ENCODE measurements at regions not wholly inside any gene's neighbourhood (a gene's known extent, or its start where the extent isn't known, plus 50 kb on each side); places are given as distances from the start of the nearest gene placed in this dataset.
"Not testable (repeated sequence)": the region's sequence is repeated elsewhere in the genome, so short reads cannot be mapped to it uniquely, and the experiment has no call there.

GRCh38 chr7:32670110-32671025 lies 175.1 kb downstream of the AVL9 start:
- no peak overlapping the region for H3K4me3 ChIP-seq (ENCODE audit: low read depth in 1 of 2, low read length in 2 of 2)
- H3K4me1 ChIP-seq (ENCODE audit: control insufficient read depth in 2 of 2, insufficient read depth in 2 of 2, low read length in 1 of 2) = no peaks in the 10 kb centered on the region
- no peaks in the 10 kb centered on the region for H3K36me3 ChIP-seq (ENCODE audit: control insufficient read depth in 2 of 2, insufficient read depth in 2 of 2, low read length in 1 of 2)
- no peaks in the 10 kb centered on the region for H3K27me3 ChIP-seq (ENCODE audit: control insufficient read depth in 1 of 2, insufficient read depth in 2 of 2, low read length in 2 of 2)
- H3K27ac ChIP-seq (ENCODE audit: low read depth in 2 of 2, low read length in 1 of 2) = no peak overlapping the region
- no peaks in the 10 kb centered on the region for H3K9me3 ChIP-seq (ENCODE audit: control insufficient read depth in 2 of 2, insufficient read depth in 1 of 2, low read depth in 1 of 2, low read length in 1 of 2)
- 87 to 92% methylated on average over 10 of the region's 10 CpGs for WGBS, 2 donors

GRCh38 chr7:32669173-32669870 lies 174.0 kb downstream of the AVL9 start:
- H3K36me3 ChIP-seq (ENCODE audit: control insufficient read depth in 2 of 2, insufficient read depth in 2 of 2, low read length in 1 of 2); H3K9me3 ChIP-seq (ENCODE audit: control insufficient read depth in 2 of 2, insufficient read depth in 1 of 2, low read depth in 1 of 2, low read length in 1 of 2); H3K4me3 ChIP-seq (ENCODE audit: low read depth in 1 of 2, low read length in 2 of 2); H3K27ac ChIP-seq (ENCODE audit: low read depth in 2 of 2, low read length in 1 of 2); H3K4me1 ChIP-seq (ENCODE audit: control insufficient read depth in 2 of 2, insufficient read depth in 2 of 2, low read length in 1 of 2); H3K27me3 ChIP-seq (ENCODE audit: control insufficient read depth in 1 of 2, insufficient read depth in 2 of 2, low read length in 2 of 2): not testable (repeated sequence)
- WGBS, 2 donors = 48 to 51% methylated on average over 3 of the region's 3 CpGs

DNA sequence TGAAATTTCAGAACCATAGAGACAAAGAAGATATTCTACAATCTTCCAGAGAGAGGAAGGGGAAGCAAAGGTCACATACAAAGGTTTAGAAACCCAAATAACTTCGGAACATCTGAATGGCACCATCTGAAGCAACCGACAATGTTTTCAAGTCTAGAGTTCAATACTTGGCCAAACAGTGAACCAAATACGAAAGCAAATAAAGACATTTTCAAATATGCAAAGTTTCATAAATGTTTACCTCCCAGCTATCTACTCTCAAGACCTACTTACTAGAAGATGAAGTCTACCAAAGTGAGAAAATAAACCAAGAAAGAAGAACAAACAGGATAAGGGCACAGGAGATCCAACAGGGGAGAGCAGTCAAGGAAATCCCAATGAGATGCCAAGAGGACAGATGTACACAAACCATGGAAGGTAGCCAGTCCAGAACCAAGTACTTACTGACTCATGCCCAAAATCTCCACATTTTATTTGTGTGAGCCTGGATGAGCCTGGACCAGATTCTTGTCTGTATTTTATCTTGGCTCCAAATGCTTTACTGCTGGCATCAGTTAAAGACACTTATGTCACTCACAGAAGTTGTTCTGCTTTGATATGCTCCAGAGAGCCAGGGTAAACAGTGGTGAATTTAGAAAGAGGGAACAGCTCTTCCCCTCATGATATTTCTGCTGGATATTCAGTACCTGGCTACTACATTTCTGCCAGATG lies 173.3 kb downstream of the AVL9 start:
- H3K36me3 ChIP-seq (ENCODE audit: control insufficient read depth in 2 of 2, insufficient read depth in 2 of 2, low read length in 1 of 2); H3K4me3 ChIP-seq (ENCODE audit: low read depth in 1 of 2, low read length in 2 of 2); H3K4me1 ChIP-seq (ENCODE audit: control insufficient read depth in 2 of 2, insufficient read depth in 2 of 2, low read length in 1 of 2); H3K27me3 ChIP-seq (ENCODE audit: control insufficient read depth in 1 of 2, insufficient read depth in 2 of 2, low read length in 2 of 2); H3K27ac ChIP-seq (ENCODE audit: low read depth in 2 of 2, low read length in 1 of 2); H3K9me3 ChIP-seq (ENCODE audit: control insufficient read depth in 2 of 2, insufficient read depth in 1 of 2, low read depth in 1 of 2, low read length in 1 of 2): not testable (repeated sequence)
- WGBS, 2 donors = 87 to 94% methylated on average over 3 of the region's 3 CpGs

DNA sequence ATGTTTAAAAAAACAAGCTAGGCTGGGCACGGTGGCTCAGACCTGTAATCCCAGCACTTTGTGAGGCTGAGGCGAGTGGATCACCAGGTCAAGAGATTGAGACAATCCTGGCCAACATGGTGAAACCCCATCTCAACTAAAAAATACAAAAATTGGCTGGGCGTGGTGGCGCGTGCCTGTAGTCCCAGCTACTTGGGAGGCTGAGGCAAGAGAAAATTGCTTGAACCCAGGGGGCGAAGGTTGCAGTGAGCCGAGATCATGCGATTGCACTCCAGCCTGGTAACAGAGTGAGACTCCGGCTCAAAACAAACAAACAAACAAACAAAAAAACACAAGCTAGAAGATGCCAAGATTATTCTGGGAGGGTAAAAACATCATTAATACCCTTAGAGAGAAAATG lies 172.3 kb downstream of the AVL9 start:
- not testable (repeated sequence) for H3K4me1 ChIP-seq (ENCODE audit: control insufficient read depth in 2 of 2, insufficient read depth in 2 of 2, low read length in 1 of 2); H3K27me3 ChIP-seq (ENCODE audit: control insufficient read depth in 1 of 2, insufficient read depth in 2 of 2, low read length in 2 of 2); H3K27ac ChIP-seq (ENCODE audit: low read depth in 2 of 2, low read length in 1 of 2); H3K36me3 ChIP-seq (ENCODE audit: control insufficient read depth in 2 of 2, insufficient read depth in 2 of 2, low read length in 1 of 2); H3K9me3 ChIP-seq (ENCODE audit: control insufficient read depth in 2 of 2, insufficient read depth in 1 of 2, low read depth in 1 of 2, low read length in 1 of 2); H3K4me3 ChIP-seq (ENCODE audit: low read depth in 1 of 2, low read length in 2 of 2)
- WGBS, 2 donors = 97% methylated on average over 9 of the region's 9 CpGs

- WGBS, 2 donors = 82 to 93% methylated on average over 4 to 5 of the region's 5 CpGs
- H3K27me3 ChIP-seq (ENCODE audit: control insufficient read depth in 1 of 2, insufficient read depth in 2 of 2, low read length in 2 of 2); H3K36me3 ChIP-seq (ENCODE audit: control insufficient read depth in 2 of 2, insufficient read depth in 2 of 2, low read length in 1 of 2): not testable (repeated sequence)
Observed at GRCh38 chr7:32663805-32664211, 168.5 kb downstream of the AVL9 start.

GRCh38 chr7:32662509-32662908 lies 167.2 kb downstream of the AVL9 start:
- not testable (repeated sequence) for H3K36me3 ChIP-seq (ENCODE audit: control insufficient read depth in 2 of 2, insufficient read depth in 2 of 2, low read length in 1 of 2); H3K4me1 ChIP-seq (ENCODE audit: control insufficient read depth in 2 of 2, insufficient read depth in 2 of 2, low read length in 1 of 2); H3K27me3 ChIP-seq (ENCODE audit: control insufficient read depth in 1 of 2, insufficient read depth in 2 of 2, low read length in 2 of 2); H3K4me3 ChIP-seq (ENCODE audit: low read depth in 1 of 2, low read length in 2 of 2); H3K9me3 ChIP-seq (ENCODE audit: control insufficient read depth in 2 of 2, insufficient read depth in 1 of 2, low read depth in 1 of 2, low read length in 1 of 2); H3K27ac ChIP-seq (ENCODE audit: low read depth in 2 of 2, low read length in 1 of 2)
- WGBS, 2 donors = 73 to 84% methylated on average over 3 to 4 of the region's 4 CpGs

More at GRCh38 chr7:32663805-32664211, 168.5 kb downstream of the AVL9 start:
- H3K4me1 ChIP-seq (ENCODE audit: control insufficient read depth in 2 of 2, insufficient read depth in 2 of 2, low read length in 1 of 2); H3K27ac ChIP-seq (ENCODE audit: low read depth in 2 of 2, low read length in 1 of 2); H3K4me3 ChIP-seq (ENCODE audit: low read depth in 1 of 2, low read length in 2 of 2); H3K9me3 ChIP-seq (ENCODE audit: control insufficient read depth in 2 of 2, insufficient read depth in 1 of 2, low read depth in 1 of 2, low read length in 1 of 2): not testable (repeated sequence)

- H3K27me3 ChIP-seq (ENCODE audit: control insufficient read depth in 1 of 2, insufficient read depth in 2 of 2, low read length in 2 of 2) = no peaks in the 10 kb centered on the region
- H3K4me1 ChIP-seq (ENCODE audit: control insufficient read depth in 2 of 2, insufficient read depth in 2 of 2, low read length in 1 of 2) = no peaks in the 10 kb centered on the region
- 90 to 98% methylated on average over 1 of the region's 1 CpG for WGBS, 2 donors
- no peaks in the 10 kb centered on the region for H3K9me3 ChIP-seq (ENCODE audit: control insufficient read depth in 2 of 2, insufficient read depth in 1 of 2, low read depth in 1 of 2, low read length in 1 of 2)
- no peaks in the 10 kb centered on the region for H3K36me3 ChIP-seq (ENCODE audit: control insufficient read depth in 2 of 2, insufficient read depth in 2 of 2, low read length in 1 of 2)
- H3K27ac ChIP-seq (ENCODE audit: low read depth in 2 of 2, low read length in 1 of 2) = no peak overlapping the region
- no peak overlapping the region for H3K4me3 ChIP-seq (ENCODE audit: low read depth in 1 of 2, low read length in 2 of 2)
Observed at GRCh38 chr7:32661929-32662328, 166.6 kb downstream of the AVL9 start.

- Histone ChIP-seq H3K9me3 (ENCODE audit: control insufficient read depth in 2 of 2, insufficient read depth in 1 of 2, low read depth in 1 of 2, low read length in 1 of 2) (no peaks in the 10 kb centered on the region), H3K4me1 (ENCODE audit: control insufficient read depth in 2 of 2, insufficient read depth in 2 of 2, low read length in 1 of 2) (no peaks in the 10 kb centered on the region), H3K27me3 (ENCODE audit: control insufficient read depth in 1 of 2, insufficient read depth in 2 of 2, low read length in 2 of 2) (no peaks in the 10 kb centered on the region), H3K36me3 (ENCODE audit: control insufficient read depth in 2 of 2, insufficient read depth in 2 of 2, low read length in 1 of 2) (no peaks in the 10 kb centered on the region), H3K4me3 (ENCODE audit: low read depth in 1 of 2, low read length in 2 of 2) (no peak overlapping the region), H3K27ac (ENCODE audit: low read depth in 2 of 2, low read length in 1 of 2) (no peak overlapping the region)
- 61 to 67% methylated on average over 3 of the region's 3 CpGs for WGBS, 2 donors
Observed at GRCh38 chr7:32661501-32661900, 166.2 kb downstream of the AVL9 start.

DNA sequence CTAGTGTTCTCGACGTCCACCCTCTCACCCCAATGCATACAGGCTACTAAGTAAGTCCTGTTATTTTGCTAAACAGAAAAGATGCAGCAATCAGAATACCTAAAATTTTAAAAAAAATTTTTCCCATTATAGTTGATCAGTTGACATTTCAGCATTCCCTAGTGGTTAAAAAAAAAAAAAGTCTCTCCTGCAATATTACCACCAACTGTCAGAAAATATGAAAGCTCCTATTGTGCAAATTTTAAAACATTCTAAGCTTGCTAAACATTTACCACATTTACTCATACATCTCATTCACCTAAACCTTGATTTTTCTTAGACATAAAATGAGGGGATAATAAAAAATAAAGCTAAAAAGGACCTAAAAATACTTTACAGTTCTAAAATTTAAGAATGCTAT lies 165.6 kb downstream of the AVL9 start:
- Histone ChIP-seq H3K4me1 (ENCODE audit: control insufficient read depth in 2 of 2, insufficient read depth in 2 of 2, low read length in 1 of 2) (no peaks in the 10 kb centered on the region), H3K4me3 (ENCODE audit: low read depth in 1 of 2, low read length in 2 of 2) (no peak overlapping the region), H3K27ac (ENCODE audit: low read depth in 2 of 2, low read length in 1 of 2) (no peak overlapping the region), H3K9me3 (ENCODE audit: control insufficient read depth in 2 of 2, insufficient read depth in 1 of 2, low read depth in 1 of 2, low read length in 1 of 2) (no peaks in the 10 kb centered on the region), H3K36me3 (ENCODE audit: control insufficient read depth in 2 of 2, insufficient read depth in 2 of 2, low read length in 1 of 2) (no peaks in the 10 kb centered on the region), H3K27me3 (ENCODE audit: control insufficient read depth in 1 of 2, insufficient read depth in 2 of 2, low read length in 2 of 2) (no peaks in the 10 kb centered on the region)
- WGBS, 2 donors = 68 to 89% methylated on average over 2 of the region's 2 CpGs

Measured in esophagus (tissue), 2 donors.